ENCODE measurements at regions not wholly inside any gene's neighbourhood (a gene's known extent, or its start where the extent isn't known, plus 50 kb on each side); places are given as distances from the start of the nearest gene placed in this dataset.

- no peak for TF ChIP-seq TAF1 (IDR thresholded peaks at IDR 0.05; ENCODE audit: borderline replicate concordance, insufficient read depth, low read length)
- no peak for TF ChIP-seq REST (IDR thresholded peaks at IDR 0.05; ENCODE audit: insufficient read depth in 1 of 2, low read depth in 2 of 2, low read length in 2 of 2)
- no peak for TF ChIP-seq FOXP2 (optimal IDR thresholded peaks at IDR 0.05; ENCODE audit: borderline replicate concordance, extremely low read depth, extremely low read length, insufficient read depth)
- TF ChIP-seq SIN3A (IDR thresholded peaks at IDR 0.05; ENCODE audit: borderline replicate concordance, insufficient read depth, low read length) = no peak
- no peak for TF ChIP-seq POLR2AphosphoS5 (IDR thresholded peaks at IDR 0.05; ENCODE audit: low read depth, low read length)
Observed at GRCh38 chr6:40685862-40686261, 98.7 kb upstream of the LRFN2 start.

DNA sequence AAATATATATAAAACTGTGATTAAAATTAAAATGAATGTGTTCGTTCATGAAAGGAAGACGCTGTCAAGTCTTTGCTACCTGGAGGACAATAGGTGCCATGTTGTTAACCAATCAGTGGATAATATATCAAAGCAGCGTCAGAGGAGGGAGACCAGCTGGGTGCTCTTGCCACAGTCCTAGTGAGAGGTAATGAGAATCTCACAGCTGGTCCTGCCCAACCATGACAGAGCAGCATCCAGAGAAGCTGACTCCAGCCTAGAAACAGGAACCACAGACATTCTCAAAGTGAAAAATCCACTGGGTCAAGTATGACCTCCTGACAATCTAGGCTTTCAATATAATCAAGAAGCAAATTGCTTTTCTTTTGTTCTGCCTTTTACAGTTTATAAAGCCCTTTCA, 94.5 kb upstream of the LRFN2 start:
- TF ChIP-seq REST (IDR thresholded peaks at IDR 0.05; ENCODE audit: insufficient read depth in 1 of 2, low read depth in 2 of 2, low read length in 2 of 2) = no peak
- TF ChIP-seq POLR2AphosphoS5 (IDR thresholded peaks at IDR 0.05; ENCODE audit: low read depth, low read length) = no peak
- no peak for TF ChIP-seq SIN3A (IDR thresholded peaks at IDR 0.05; ENCODE audit: borderline replicate concordance, insufficient read depth, low read length)
- no peak for TF ChIP-seq TAF1 (IDR thresholded peaks at IDR 0.05; ENCODE audit: borderline replicate concordance, insufficient read depth, low read length)
- TF ChIP-seq FOXP2 (optimal IDR thresholded peaks at IDR 0.05; ENCODE audit: borderline replicate concordance, extremely low read depth, extremely low read length, insufficient read depth) = no peak

- TF ChIP-seq POLR2AphosphoS5 (IDR thresholded peaks at IDR 0.05; ENCODE audit: low read depth, low read length) = no peak
Observed at GRCh38 chr6:40678941-40679340, 91.8 kb upstream of the LRFN2 start.

DNA sequence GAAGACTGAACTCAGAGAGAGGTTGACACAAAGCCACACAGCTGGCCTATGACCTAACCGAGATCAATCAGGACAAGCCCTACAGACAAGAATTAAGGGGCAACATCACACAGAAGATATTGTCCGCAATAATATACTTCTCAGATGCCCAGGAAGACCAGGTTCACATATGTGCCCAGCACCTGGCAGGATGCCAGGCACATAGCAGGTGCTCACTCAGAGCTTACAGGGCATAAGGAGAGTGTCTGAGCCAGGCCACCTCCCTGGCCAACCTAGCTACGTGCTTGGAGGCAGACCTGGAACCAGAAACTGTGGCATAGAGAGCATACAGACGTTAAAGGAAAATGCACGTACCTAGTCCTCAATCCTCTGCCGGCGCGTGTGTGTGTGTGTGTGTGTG, 87.0 kb upstream of the LRFN2 start:
- TF ChIP-seq SIN3A (IDR thresholded peaks at IDR 0.05; ENCODE audit: borderline replicate concordance, insufficient read depth, low read length) (no peak), POLR2AphosphoS5 (IDR thresholded peaks at IDR 0.05; ENCODE audit: low read depth, low read length) (no peak), TAF1 (IDR thresholded peaks at IDR 0.05; ENCODE audit: borderline replicate concordance, insufficient read depth, low read length) (no peak), REST (IDR thresholded peaks at IDR 0.05; ENCODE audit: insufficient read depth in 1 of 2, low read depth in 2 of 2, low read length in 2 of 2) (no peak)

DNA sequence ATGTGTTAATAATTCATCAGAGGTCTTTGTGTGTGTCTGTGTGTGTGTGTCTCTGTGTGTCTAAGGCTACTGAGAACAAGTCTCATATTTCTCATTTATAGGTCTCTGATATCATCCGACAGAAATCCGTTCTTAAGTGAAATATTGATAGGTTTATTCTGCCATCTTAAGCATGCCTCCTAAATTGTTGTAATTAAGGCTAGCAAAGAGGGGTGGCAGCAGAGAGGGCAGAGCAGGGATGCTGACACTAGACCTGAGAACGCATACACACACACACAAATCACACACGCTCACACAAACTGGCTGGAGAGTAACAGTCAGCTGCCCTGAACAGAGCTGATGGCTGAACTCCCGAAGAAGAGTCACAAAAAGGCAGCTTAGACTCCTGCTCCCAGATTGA, 84.9 kb upstream of the LRFN2 start:
- TF ChIP-seq REST (IDR thresholded peaks at IDR 0.05; ENCODE audit: insufficient read depth in 1 of 2, low read depth in 2 of 2, low read length in 2 of 2) (no peak), SIN3A (IDR thresholded peaks at IDR 0.05; ENCODE audit: borderline replicate concordance, insufficient read depth, low read length) (no peak), FOXP2 (optimal IDR thresholded peaks at IDR 0.05; ENCODE audit: borderline replicate concordance, extremely low read depth, extremely low read length, insufficient read depth) (no peak), POLR2AphosphoS5 (IDR thresholded peaks at IDR 0.05; ENCODE audit: low read depth, low read length) (no peak), TAF1 (IDR thresholded peaks at IDR 0.05; ENCODE audit: borderline replicate concordance, insufficient read depth, low read length) (no peak)

All from PFSK-1 (cell line).